ENCODE measurements at regions not wholly inside any gene's neighbourhood (a gene's known extent, or its start where the extent isn't known, plus 50 kb on each side); places are given as distances from the start of the nearest gene placed in this dataset.
"Not testable (repeated sequence)": the region's sequence is repeated elsewhere in the genome, so short reads cannot be mapped to it uniquely, and the experiment has no call there.

GRCh38 chr18:43758734-43759133, 481.4 kb upstream of the SYT4 start:
- Mint-ChIP-seq H3K9me3 (peaks cover 16% of the 10 kb centered on the region), H3K4me3 (no peak overlapping the region), H3K4me1 (no peaks in the 10 kb centered on the region), H3K27me3 (no peaks in the 10 kb centered on the region), H3K27ac (no peak overlapping the region), H3K36me3 (no peaks in the 10 kb centered on the region)

- Mint-ChIP-seq H3K27me3 (no peaks in the 10 kb centered on the region), H3K4me3 (no peak overlapping the region), H3K36me3 (no peaks in the 10 kb centered on the region), H3K27ac (no peak overlapping the region), H3K4me1 (no peaks in the 10 kb centered on the region), H3K9me3 (peaks cover 16% of the 10 kb centered on the region)
Measured at GRCh38 chr18:43760010-43760409, 482.7 kb upstream of the SYT4 start.

- Mint-ChIP-seq H3K27me3 (no peaks in the 10 kb centered on the region), H3K27ac (no peak overlapping the region), H3K4me1 (no peaks in the 10 kb centered on the region), H3K36me3 (no peaks in the 10 kb centered on the region), H3K4me3 (no peak overlapping the region), H3K9me3 (peaks cover 5% of the 10 kb centered on the region)
Measured at GRCh38 chr18:43772907-43773306, 495.6 kb upstream of the SYT4 start.

GRCh38 chr18:43774497-43774896, 497.2 kb upstream of the SYT4 start:
- H3K27me3 Mint-ChIP-seq = no peaks in the 10 kb centered on the region
- H3K36me3 Mint-ChIP-seq = no peaks in the 10 kb centered on the region
- no peaks in the 10 kb centered on the region for H3K4me1 Mint-ChIP-seq
- no peak overlapping the region for H3K4me3 Mint-ChIP-seq
- peaks cover 10% of the 10 kb centered on the region for H3K9me3 Mint-ChIP-seq
- no peak overlapping the region for H3K27ac Mint-ChIP-seq

- Mint-ChIP-seq H3K4me3 (no peak overlapping the region), H3K9me3 (peaks cover 7% of the 10 kb centered on the region), H3K27me3 (no peaks in the 10 kb centered on the region), H3K4me1 (no peaks in the 10 kb centered on the region), H3K27ac (no peak overlapping the region), H3K36me3 (no peaks in the 10 kb centered on the region)
Measured at GRCh38 chr18:43775591-43775990, 498.3 kb upstream of the SYT4 start.

GRCh38 chr18:43776997-43777396, 499.7 kb upstream of the SYT4 start:
- peaks cover 5% of the 10 kb centered on the region for H3K9me3 Mint-ChIP-seq
- no peaks in the 10 kb centered on the region for H3K27me3 Mint-ChIP-seq
- no peaks in the 10 kb centered on the region for H3K4me1 Mint-ChIP-seq
- H3K4me3 Mint-ChIP-seq = no peak overlapping the region
- H3K36me3 Mint-ChIP-seq = no peaks in the 10 kb centered on the region
- no peak overlapping the region for H3K27ac Mint-ChIP-seq

GRCh38 chr18:43777636-43778304, 500.5 kb upstream of the SYT4 start:
- Mint-ChIP-seq H3K36me3 (no peaks in the 10 kb centered on the region), H3K9me3 (peaks cover 5% of the 10 kb centered on the region), H3K4me3 (no peak overlapping the region), H3K4me1 (no peaks in the 10 kb centered on the region), H3K27me3 (no peaks in the 10 kb centered on the region), H3K27ac (no peak overlapping the region)

GRCh38 chr18:43780782-43781340, 503.6 kb upstream of the SYT4 start:
- Mint-ChIP-seq H3K4me1 (no peaks in the 10 kb centered on the region), H3K9me3 (peaks cover 5% of the 10 kb centered on the region), H3K36me3 (no peaks in the 10 kb centered on the region), H3K27ac (no peak overlapping the region), H3K27me3 (no peaks in the 10 kb centered on the region), H3K4me3 (no peak overlapping the region)

- no peaks in the 10 kb centered on the region for H3K27me3 Mint-ChIP-seq
- H3K4me3 Mint-ChIP-seq = no peak overlapping the region
- H3K4me1 Mint-ChIP-seq = no peaks in the 10 kb centered on the region
- H3K36me3 Mint-ChIP-seq = no peaks in the 10 kb centered on the region
- no peaks in the 10 kb centered on the region for H3K9me3 Mint-ChIP-seq
- H3K27ac Mint-ChIP-seq = no peak overlapping the region
Measured at GRCh38 chr18:43785158-43785557, 507.9 kb upstream of the SYT4 start.

GRCh38 chr18:43786893-43787292, 509.6 kb upstream of the SYT4 start:
- Mint-ChIP-seq H3K4me1 (no peaks in the 10 kb centered on the region), H3K4me3 (no peak overlapping the region), H3K36me3 (no peaks in the 10 kb centered on the region)

GRCh38 chr18:43787721-43788120, 510.4 kb upstream of the SYT4 start:
- H3K27ac Mint-ChIP-seq, H3K4me3 Mint-ChIP-seq, H3K27me3 Mint-ChIP-seq, H3K36me3 Mint-ChIP-seq, H3K4me1 Mint-ChIP-seq, H3K9me3 Mint-ChIP-seq: not testable (repeated sequence)

More at GRCh38 chr18:43786893-43787292, 509.6 kb upstream of the SYT4 start:
- no peaks in the 10 kb centered on the region for H3K27me3 Mint-ChIP-seq
- no peak overlapping the region for H3K27ac Mint-ChIP-seq
- no peaks in the 10 kb centered on the region for H3K9me3 Mint-ChIP-seq

- Mint-ChIP-seq H3K4me3 (no peak overlapping the region), H3K27ac (no peak overlapping the region), H3K27me3 (no peaks in the 10 kb centered on the region)
Measured at GRCh38 chr18:43789234-43790000, 512.1 kb upstream of the SYT4 start.

GRCh38 chr18:43793910-43794309, 516.6 kb upstream of the SYT4 start:
- Mint-ChIP-seq H3K9me3 (no peaks in the 10 kb centered on the region), H3K27me3 (no peaks in the 10 kb centered on the region), H3K36me3 (no peaks in the 10 kb centered on the region), H3K4me1 (no peaks in the 10 kb centered on the region), H3K27ac (no peak overlapping the region), H3K4me3 (no peak overlapping the region)

More at GRCh38 chr18:43789234-43790000, 512.1 kb upstream of the SYT4 start:
- Mint-ChIP-seq H3K36me3 (no peaks in the 10 kb centered on the region), H3K9me3 (no peaks in the 10 kb centered on the region), H3K4me1 (no peaks in the 10 kb centered on the region)

- H3K36me3 Mint-ChIP-seq = no peaks in the 10 kb centered on the region
- H3K27ac Mint-ChIP-seq = no peak overlapping the region
- H3K27me3 Mint-ChIP-seq = no peaks in the 10 kb centered on the region
- no peaks in the 10 kb centered on the region for H3K4me1 Mint-ChIP-seq
- no peaks in the 10 kb centered on the region for H3K9me3 Mint-ChIP-seq
- no peak overlapping the region for H3K4me3 Mint-ChIP-seq
Measured at GRCh38 chr18:43794363-43794762, 517.1 kb upstream of the SYT4 start.

GRCh38 chr18:43797347-43797746, 520.1 kb upstream of the SYT4 start:
- Mint-ChIP-seq H3K4me1 (no peaks in the 10 kb centered on the region), H3K36me3 (no peaks in the 10 kb centered on the region), H3K27me3 (no peaks in the 10 kb centered on the region), H3K4me3 (no peak overlapping the region), H3K27ac (no peak overlapping the region), H3K9me3 (peaks cover 6% of the 10 kb centered on the region)

GRCh38 chr18:43800584-43800983, 523.3 kb upstream of the SYT4 start:
- Mint-ChIP-seq H3K36me3 (no peaks in the 10 kb centered on the region), H3K27me3 (no peaks in the 10 kb centered on the region), H3K9me3 (peaks cover 27% of the 10 kb centered on the region), H3K27ac (no peak overlapping the region), H3K4me1 (no peaks in the 10 kb centered on the region), H3K4me3 (no peak overlapping the region)
